HCT116 (cell line): ENCODE measurements at regions not wholly inside any gene's neighbourhood (a gene's known extent, or its start where the extent isn't known, plus 50 kb on each side); places are given as distances from the start of the nearest gene placed in this dataset.

ENCODE experiments used
- EGR1 ChIP-seq: IDR thresholded peaks from 2 replicates; pipeline ENCODE4 v1.6.1; 2012; ENCODE audit warnings: low read depth
- TF ChIP-seq, protein P1 (sequence below), 3 experiments: fragments of 200-600 bp in 1 of 3; sonication (generic) in 1 of 3; IDR thresholded peaks in 2 of 3; conservative IDR thresholded peaks in 1 of 3; 2 replicates each; pipeline ENCODE4 v1.5.1; 2012 to 2017; ENCODE audit warnings: low read depth in 2 of 3, low read length in 2 of 3, antibody characterized with exemption in 1 of 3, borderline replicate concordance in 1 of 3, control low read depth in 1 of 3, mild to moderate bottlenecking in 1 of 3, mixed read lengths in 1 of 3, mixed run types in 1 of 3, moderate library complexity in 1 of 3; ENCODE audit not compliant: insufficient read depth in 1 of 3

DNA sequence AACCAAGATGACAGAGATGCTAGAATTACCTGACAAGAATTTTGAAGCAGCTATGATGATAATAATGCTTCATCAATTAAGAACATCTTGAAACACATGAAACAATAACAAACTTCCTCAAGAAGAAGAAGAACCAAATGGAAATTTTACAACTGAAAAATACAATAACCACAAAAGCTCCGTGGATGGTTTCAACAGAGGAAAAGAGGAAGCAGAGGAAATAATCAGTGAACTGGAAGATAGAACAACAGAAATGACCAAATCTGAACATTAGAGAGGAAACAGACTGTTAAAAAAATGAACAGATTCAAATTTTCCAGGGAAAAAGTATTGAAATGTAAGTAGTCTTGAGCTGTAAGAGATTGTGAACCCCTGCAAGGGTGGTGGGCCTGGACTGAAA is 62.8 kb upstream of the SLC35F4 start:
- TF ChIP-seq, protein P1, sequence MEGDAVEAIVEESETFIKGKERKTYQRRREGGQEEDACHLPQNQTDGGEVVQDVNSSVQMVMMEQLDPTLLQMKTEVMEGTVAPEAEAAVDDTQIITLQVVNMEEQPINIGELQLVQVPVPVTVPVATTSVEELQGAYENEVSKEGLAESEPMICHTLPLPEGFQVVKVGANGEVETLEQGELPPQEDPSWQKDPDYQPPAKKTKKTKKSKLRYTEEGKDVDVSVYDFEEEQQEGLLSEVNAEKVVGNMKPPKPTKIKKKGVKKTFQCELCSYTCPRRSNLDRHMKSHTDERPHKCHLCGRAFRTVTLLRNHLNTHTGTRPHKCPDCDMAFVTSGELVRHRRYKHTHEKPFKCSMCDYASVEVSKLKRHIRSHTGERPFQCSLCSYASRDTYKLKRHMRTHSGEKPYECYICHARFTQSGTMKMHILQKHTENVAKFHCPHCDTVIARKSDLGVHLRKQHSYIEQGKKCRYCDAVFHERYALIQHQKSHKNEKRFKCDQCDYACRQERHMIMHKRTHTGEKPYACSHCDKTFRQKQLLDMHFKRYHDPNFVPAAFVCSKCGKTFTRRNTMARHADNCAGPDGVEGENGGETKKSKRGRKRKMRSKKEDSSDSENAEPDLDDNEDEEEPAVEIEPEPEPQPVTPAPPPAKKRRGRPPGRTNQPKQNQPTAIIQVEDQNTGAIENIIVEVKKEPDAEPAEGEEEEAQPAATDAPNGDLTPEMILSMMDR (IDR thresholded peaks at IDR 0.05 in 2 of 3, conservative IDR thresholded peaks at IDR 0.05 in 1 of 3; ENCODE audit: borderline replicate concordance in 1 of 3, insufficient read depth in 1 of 3, low read depth in 2 of 3, low read length in 2 of 3) = no peak
- TF ChIP-seq EGR1 = no peak
